HG03469 (cell line): ENCODE measurements at regions not wholly inside any gene's neighbourhood (a gene's known extent, or its start where the extent isn't known, plus 50 kb on each side); places are given as distances from the start of the nearest gene placed in this dataset.
A peak's percentile ranks its signal among the peaks of the same experiment; 100 is the strongest.
"Not testable (repeated sequence)": the region's sequence is repeated elsewhere in the genome, so short reads cannot be mapped to it uniquely, and the experiment has no call there.

Experiments used
- ATAC-seq: cut with Tn5 transposase; IDR thresholded peaks from one replicate; pipeline ENCODE4 v1.9.1; 2021; ENCODE audit warnings: mild to moderate bottlenecking, moderate library complexity, moderate number of reproducible peaks; ENCODE audit not compliant: unreplicated experiment

GRCh38 chr2:195538937-195539336 is 118.1 kb upstream of the SLC39A10 start:
- ATAC-seq, result no peak

DNA sequence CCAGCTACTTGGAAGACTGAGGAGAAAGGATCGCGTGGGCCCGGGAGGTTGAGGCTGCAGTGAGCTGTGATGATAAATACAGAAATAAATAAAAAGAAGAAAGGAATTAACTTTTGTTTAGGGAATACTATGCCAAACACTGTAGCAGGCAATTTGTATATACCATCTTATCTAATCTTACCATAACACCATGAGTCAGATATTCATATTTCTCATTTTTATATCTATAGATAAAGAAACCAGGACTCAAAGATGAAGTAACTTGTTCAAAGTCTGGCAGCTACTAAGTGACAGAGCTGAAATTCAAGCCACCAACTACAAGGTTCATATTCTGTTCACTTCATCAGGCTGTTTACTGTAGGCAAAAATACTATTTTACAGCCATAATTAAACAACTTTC is 119.2 kb upstream of the SLC39A10 start:
- no peak for ATAC-seq

GRCh38 chr2:195536906-195537305 is 120.1 kb upstream of the SLC39A10 start:
- ATAC-seq, result no peak

- peak; percentile 87 for ATAC-seq
These were observed 121.0 kb upstream of the SLC39A10 start for GRCh38 chr2:195535911-195536522.

DNA sequence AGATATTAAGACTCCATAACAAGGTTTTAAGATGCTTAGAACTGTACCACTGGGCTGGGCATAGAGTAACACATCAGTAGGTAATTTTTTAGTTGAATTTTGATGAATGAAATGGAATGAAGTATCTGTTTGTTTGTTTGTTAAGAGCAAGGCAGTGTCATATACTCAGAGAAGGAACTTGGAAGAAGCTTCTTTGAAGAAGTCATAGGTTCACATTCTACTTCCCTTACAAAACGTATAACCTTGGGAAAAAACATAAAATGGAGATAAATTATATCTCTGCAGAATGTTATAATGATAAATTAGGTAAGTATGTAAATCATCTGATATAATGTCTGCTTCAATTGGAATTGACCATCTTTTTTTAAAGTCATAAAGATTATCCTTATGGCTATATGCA is 122.1 kb upstream of the SLC39A10 start:
- no peak for ATAC-seq

GRCh38 chr2:195533771-195534642 is 123.0 kb upstream of the SLC39A10 start:
- no peak for ATAC-seq

- peak; percentile 33 for ATAC-seq
These were observed 124.3 kb upstream of the SLC39A10 start for GRCh38 chr2:195532628-195533271.

DNA sequence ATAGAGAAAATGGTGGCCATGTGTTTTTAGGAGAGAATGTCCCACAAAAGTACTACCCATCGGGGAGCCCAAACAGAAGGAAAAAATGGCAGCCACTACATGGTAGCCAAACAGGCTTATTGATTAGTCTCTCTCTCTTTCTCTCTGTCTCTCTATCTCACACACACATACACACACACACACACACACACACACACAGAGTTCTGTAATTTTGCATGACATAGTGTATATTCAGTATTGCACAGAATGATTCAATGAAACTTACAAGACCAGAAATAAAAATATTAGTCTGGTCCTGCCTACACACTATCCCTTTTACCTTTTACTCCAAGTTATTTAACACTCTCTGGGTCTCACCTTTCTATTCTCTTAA is 124.8 kb upstream of the SLC39A10 start:
- no peak for ATAC-seq

DNA sequence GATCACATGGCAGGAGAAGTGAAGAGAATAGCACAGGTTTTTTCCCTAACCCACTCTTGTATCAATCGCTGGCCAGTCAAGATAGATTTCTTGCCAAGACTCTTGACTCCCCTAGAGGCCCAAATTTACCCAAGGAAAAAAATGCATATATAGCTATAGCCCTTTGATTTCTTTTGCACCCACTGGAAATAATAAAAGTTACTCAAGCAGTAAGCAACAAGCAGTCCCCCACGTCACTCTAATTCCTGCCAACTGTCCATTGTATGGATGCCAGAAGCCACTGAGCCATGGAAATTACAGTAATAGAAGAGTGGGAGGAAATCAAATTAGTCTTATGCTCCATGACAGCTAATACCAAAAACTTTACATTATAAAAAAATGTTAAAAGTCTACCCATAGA is 125.3 kb upstream of the SLC39A10 start:
- ATAC-seq, result no peak

GRCh38 chr2:195523242-195523641 is 133.8 kb upstream of the SLC39A10 start:
- not testable (repeated sequence) for ATAC-seq

- no peak for ATAC-seq
These were observed 135.4 kb upstream of the SLC39A10 start for GRCh38 chr2:195521589-195521988.

DNA sequence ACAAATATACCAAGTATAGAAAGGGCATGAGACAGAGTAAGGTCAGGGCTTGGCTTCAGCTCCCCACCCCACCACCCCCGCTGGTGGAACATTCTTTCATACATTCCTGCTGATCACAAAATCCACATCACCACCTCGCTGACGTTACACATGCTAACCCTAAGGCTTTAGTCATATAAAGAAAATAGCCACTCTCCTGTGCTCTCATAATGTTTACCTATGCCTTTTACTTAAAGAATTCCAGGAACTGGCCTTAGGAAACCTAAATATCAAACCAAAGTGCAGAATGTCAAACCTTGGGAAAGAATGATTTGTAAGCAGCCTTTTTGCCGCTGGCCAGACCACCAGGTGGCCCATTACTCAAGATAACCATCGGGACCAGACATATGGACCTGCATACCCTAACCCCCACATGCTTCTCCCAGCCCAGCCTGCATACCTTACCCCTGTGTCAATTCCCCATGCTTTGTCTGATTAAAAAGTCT is 136.3 kb upstream of the SLC39A10 start:
- ATAC-seq, result no peak

DNA sequence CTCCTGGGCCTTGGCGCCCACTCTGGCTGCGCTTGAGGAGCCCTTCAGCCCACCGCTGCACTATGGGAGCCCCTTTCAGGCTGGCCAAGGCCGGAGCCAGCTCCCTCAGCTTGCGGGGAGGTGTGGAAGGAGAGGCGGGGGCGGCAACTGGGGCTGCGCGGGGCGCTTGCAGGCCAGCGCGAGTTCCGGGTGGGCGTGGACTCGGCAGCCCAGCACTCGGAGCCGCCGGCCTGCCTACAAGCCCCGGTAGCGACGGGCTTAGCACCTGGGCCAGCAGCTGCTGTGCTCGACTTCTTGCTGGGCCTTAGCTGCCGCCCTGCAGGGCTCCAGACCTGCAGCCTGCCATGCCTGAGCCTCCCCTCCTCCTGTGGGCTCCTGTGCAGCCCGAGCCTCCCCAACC is 141.5 kb upstream of the SLC39A10 start:
- no peak for ATAC-seq

GRCh38 chr2:195514365-195514764 is 142.7 kb upstream of the SLC39A10 start:
- ATAC-seq, result no peak

DNA sequence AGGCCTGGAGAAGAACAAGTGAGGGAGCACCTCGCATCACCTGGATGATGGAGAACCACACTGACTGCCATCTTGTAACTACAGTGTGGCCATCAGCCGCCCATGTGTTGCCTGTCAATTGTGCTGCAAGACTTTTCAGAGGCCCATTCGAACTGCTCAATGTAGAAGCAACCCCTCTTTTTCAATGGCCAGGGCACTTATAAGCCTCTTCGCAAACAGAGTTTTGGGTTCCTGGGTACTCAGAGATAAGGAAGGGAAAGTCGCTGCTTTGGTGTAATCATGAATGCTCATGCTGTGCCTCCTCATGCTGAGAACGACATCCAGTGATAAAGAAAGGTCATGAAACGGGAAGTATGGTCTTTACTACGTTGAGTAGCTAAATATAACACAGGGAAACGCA is 143.9 kb upstream of the SLC39A10 start:
- ATAC-seq, result no peak

GRCh38 chr2:195509551-195509950 is 147.5 kb upstream of the SLC39A10 start:
- no peak for ATAC-seq

- no peak for ATAC-seq
These were observed 148.9 kb upstream of the SLC39A10 start for GRCh38 chr2:195508139-195508455.

GRCh38 chr2:195507447-195508138 is 149.4 kb upstream of the SLC39A10 start:
- ATAC-seq, result no peak

- peak; percentile 93 for ATAC-seq
These were observed 151.3 kb upstream of the SLC39A10 start for GRCh38 chr2:195505701-195506100.

GRCh38 chr2:195503208-195503607 is 153.8 kb upstream of the SLC39A10 start:
- no peak for ATAC-seq

GRCh38 chr2:195501746-195502145 is 155.3 kb upstream of the SLC39A10 start:
- ATAC-seq, result no peak
